ENCODE measurements at regions not wholly inside any gene's neighbourhood (a gene's known extent, or its start where the extent isn't known, plus 50 kb on each side); places are given as distances from the start of the nearest gene placed in this dataset.

GRCh38 chrX:10314530-10315104 lies 157.8 kb downstream of the CLCN4 start:
- intact Hi-C loops (cut with micrococcal nuclease), result no loop called here
- no peak overlapping the region for H4K5ac ChIP-seq (ENCODE audit: low read depth, low read length)
- no CpG with 5 or more reads among the region's 3 CpGs for WGBS, 2 experiments (ENCODE audit: extremely low coverage in 2 of 2, insufficient read length in 1 of 2)

More at GRCh38 chrX:10314530-10315104, 157.8 kb downstream of the CLCN4 start:
- no TSS peak for BruUV-seq (replicated peaks)
- ATAC-seq (ENCODE audit: low read depth) (no peak), DNase-seq (no peak)
- no peak overlapping the region for H4K8ac ChIP-seq (ENCODE audit: low read depth in 2 of 2, low read length in 2 of 2)
- no peak overlapping the region for H2BK20ac ChIP-seq (ENCODE audit: low read depth, low read length)
- dilution Hi-C loops (cut with HindIII; ENCODE audit: low sequenced_read_pairs, unreplicated experiment) (no loop called here), in situ Hi-C loops (cut with MboI; ENCODE audit: low sequenced_read_pairs) (no loop called here)
- no peak overlapping the region for H2BK120ac ChIP-seq (ENCODE audit: low read depth, low read length)
- no peaks in the 10 kb centered on the region for H3K4me1 ChIP-seq (ENCODE audit: control insufficient read depth, insufficient read depth, low read length)
- POLR2A ChIA-PET (ENCODE audit: unreplicated experiment), result no interaction called here
- no peak overlapping the region for H2AK5ac ChIP-seq (ENCODE audit: low read depth, low read length)
- H2BK15ac ChIP-seq (ENCODE audit: low read depth, low read length), result no peak overlapping the region
- H4K20me1 ChIP-seq (ENCODE audit: insufficient read depth, low read length), result no peaks in the 10 kb centered on the region
- H3K27me3 ChIP-seq (ENCODE audit: control insufficient read depth, insufficient read depth, low read length), result no peaks in the 10 kb centered on the region
- H2BK5ac ChIP-seq (ENCODE audit: low read depth, low read length, poor library complexity, severe bottlenecking), result no peak overlapping the region
- H3K23ac ChIP-seq (ENCODE audit: low read depth, low read length), result no peak overlapping the region
- no peak overlapping the region for H2AK9ac ChIP-seq (replicated peaks; ENCODE audit: low read depth, low read length, poor library complexity)
- H2AFZ ChIP-seq (replicated peaks; ENCODE audit: low read length, poor library complexity), result no peak overlapping the region
- no peak overlapping the region for H3K27ac ChIP-seq (ENCODE audit: insufficient read depth, low read length)
- CTCF ChIA-PET, result no interaction called here
- no peak overlapping the region for H3K4me3 ChIP-seq (ENCODE audit: insufficient read depth, low read depth, low read length)
- H4K91ac ChIP-seq (ENCODE audit: insufficient read depth, low read depth, low read length), result no peak overlapping the region
- TF ChIP-seq MAFK (IDR thresholded peaks at IDR 0.05; ENCODE audit: low read depth, low read length), result no peak
- no peak for TF ChIP-seq BHLHE40 (IDR thresholded peaks at IDR 0.05; ENCODE audit: low read depth, low read length)
- TF ChIP-seq RAD21 (IDR thresholded peaks at IDR 0.05; ENCODE audit: low read length), result no peak
- no peak for TF ChIP-seq SMC3 (IDR thresholded peaks at IDR 0.05; ENCODE audit: low read depth, low read length)
- TF ChIP-seq CEBPB (IDR thresholded peaks at IDR 0.05; ENCODE audit: low read depth, low read length), result no peak
- no peak for TF ChIP-seq RCOR1 (IDR thresholded peaks at IDR 0.05; ENCODE audit: insufficient replicate concordance, low read length)
- no peak for TF ChIP-seq ELK1 (IDR thresholded peaks at IDR 0.05; ENCODE audit: borderline replicate concordance, low read depth, low read length)
- TF ChIP-seq CHD1 (IDR thresholded peaks at IDR 0.05; ENCODE audit: low read depth, low read length), result no peak
- no peak for TF ChIP-seq FOS (IDR thresholded peaks at IDR 0.05; ENCODE audit: low read depth, low read length)
- TF ChIP-seq RFX5 (IDR thresholded peaks at IDR 0.05; ENCODE audit: low read depth, low read length), result no peak
- no peak for TF ChIP-seq MAZ (IDR thresholded peaks at IDR 0.05; ENCODE audit: borderline replicate concordance, low read depth, low read length)
- no peak for TF ChIP-seq POLR2A (IDR thresholded peaks at IDR 0.05; ENCODE audit: low read depth, low read length)
- no peak for TF ChIP-seq MXI1 (IDR thresholded peaks at IDR 0.05; ENCODE audit: borderline replicate concordance, low read depth, low read length)
- TF ChIP-seq NFE2L2 (IDR thresholded peaks at IDR 0.05; ENCODE audit: low read depth, low read length), result no peak
- TF ChIP-seq USF2 (IDR thresholded peaks at IDR 0.05; ENCODE audit: low read depth, low read length), result no peak
- no peak overlapping the region for H3K14ac ChIP-seq (replicated peaks; ENCODE audit: low read depth, low read length)
- H3K9ac ChIP-seq (ENCODE audit: low read depth, low read length), result no peak overlapping the region
- H3K79me1 ChIP-seq (ENCODE audit: low read depth in 1 of 2, low read length in 2 of 2), result no peaks in the 10 kb centered on the region
- H3K4me2 ChIP-seq (ENCODE audit: low read depth, low read length), result no peak overlapping the region
- H3K18ac ChIP-seq (ENCODE audit: low read depth, low read length), result no peak overlapping the region
- H3K56ac ChIP-seq (ENCODE audit: extremely low read depth, insufficient read depth, low read length), result no peak overlapping the region
- no peaks in the 10 kb centered on the region for H3K9me1 ChIP-seq (ENCODE audit: insufficient read depth, low read length)
- no peaks in the 10 kb centered on the region; the same call in 1 of the 2 replicates for H3K9me3 ChIP-seq (ENCODE audit: control insufficient read depth, insufficient read depth, low read length)
- no peak overlapping the region for H3K4ac ChIP-seq (ENCODE audit: low read depth, low read length)
- no peaks in the 10 kb centered on the region for H3K36me3 ChIP-seq (ENCODE audit: control insufficient read depth, insufficient read depth, low read length)

Data from IMR-90 (cell line).